HepG2 (cell line): ENCODE measurements at regions not wholly inside any gene's neighbourhood (a gene's known extent, or its start where the extent isn't known, plus 50 kb on each side); places are given as distances from the start of the nearest gene placed in this dataset.
"Not testable (repeated sequence)": the region's sequence is repeated elsewhere in the genome, so short reads cannot be mapped to it uniquely, and the experiment has no call there.

ENCODE experiments used
- ATAC-seq: fragments of 200-7000 bp; cut with Tn5 transposase; 3 replicates; pipeline ENCODE4 v1.9.1; 2020; ENCODE audit warnings: mild to moderate bottlenecking, moderate library complexity
- BruUV-seq: library from RNA; stranded (reverse); fragments of 400-500 nt; replicated peaks from 2 replicates; lab custom pipeline; 2021; lab: Mats Ljungman, UMichigan
- CTCF ChIA-PET: fragments of 300-600 bp; formaldehyde crosslinking; extraction: SDS; loops from one replicate; lab custom pipeline; 2021; ENCODE audit warnings: low total read pairs, inconsistent platforms, low intra/inter-chr PET ratio; lab: Yijun Ruan, JAX
- POLR2A ChIA-PET: fragments of 350-600 bp; sonication (Branson Sonifier 250); formaldehyde crosslinking; loops from one replicate; lab custom pipeline; 2020; ENCODE audit warnings: antibody characterized with exemption, inconsistent platforms; lab: Yijun Ruan, JAX
- DNase-seq: peaks from one replicate; pipeline ENCODE4 v3.0.0-alpha.2; 2015; ENCODE audit warnings: low spot score
- FAIRE-seq: peaks from 3 replicates; lab custom pipeline; 2011; peaks lifted over from hg19 to GRCh38; lab: Jason Lieb, UNC
- H2AFZ ChIP-seq: one replicate; pipeline ENCODE4 v1.6.1; 2011; ENCODE audit warnings: low read length, inconsistent platforms
- H3K27ac ChIP-seq: fragments of 300-600 bp; 3 replicates; pipeline ENCODE4 v1.8.0; 2011; ENCODE audit warnings: mixed run types, mild to moderate bottlenecking, mixed read lengths, low read length, inconsistent platforms; ENCODE audit not compliant: insufficient read depth; ENCODE audit errors: extremely low read length
- H3K27me3 ChIP-seq, 2 experiments: fragments of 200-600 bp in 1 of 2; 2 replicates in 1 of 2; 3 replicates in 1 of 2; pipeline versions ENCODE4 v1.6.0 to v1.8.0; 2011; ENCODE audit warnings: low read length in 2 of 2, mild to moderate bottlenecking in 2 of 2, moderate library complexity in 2 of 2, inconsistent platforms in 1 of 2; ENCODE audit not compliant: insufficient read depth in 2 of 2, control insufficient read depth in 1 of 2
- H3K36me3 ChIP-seq, 2 experiments: fragments of 200-600 bp in 1 of 2; replicated peaks in 1 of 2; 2 replicates in 1 of 2; 3 replicates in 1 of 2; pipeline versions ENCODE4 v1.5.1 to v1.8.0; 2011; ENCODE audit warnings: low read length in 2 of 2, inconsistent platforms in 1 of 2; ENCODE audit not compliant: insufficient read depth in 2 of 2, control insufficient read depth in 1 of 2
- H3K4me1 ChIP-seq: 2 replicates; pipeline ENCODE4 v1.5.1; 2012; ENCODE audit warnings: low read length, inconsistent platforms; ENCODE audit not compliant: insufficient read depth
- H3K4me2 ChIP-seq: 2 replicates; pipeline ENCODE4 v1.6.0; 2011; ENCODE audit warnings: low read depth, low read length, inconsistent platforms
- H3K4me3 ChIP-seq, 3 experiments: fragments of 200-600 bp in 1 of 3; sonication (generic), shearing (Covaris generic) in 1 of 3; replicated peaks in 1 of 3; 2 replicates each; pipeline ENCODE4 v1.5.1; 2011 to 2016; ENCODE audit warnings: low read length in 3 of 3, inconsistent platforms in 2 of 3, low read depth in 2 of 3, mild to moderate bottlenecking in 2 of 3, control low read depth in 1 of 3, mixed read lengths in 1 of 3; ENCODE audit not compliant: insufficient read depth in 1 of 3
- H3K79me2 ChIP-seq: one replicate; pipeline ENCODE4 v1.6.1; 2011; ENCODE audit warnings: low read length, inconsistent platforms; ENCODE audit not compliant: insufficient read depth
- H3K9ac ChIP-seq: 2 replicates; pipeline ENCODE4 v1.6.0; 2011; ENCODE audit warnings: mild to moderate bottlenecking, low read depth, low read length, inconsistent platforms; ENCODE audit not compliant: insufficient read depth
- H3K9me3 ChIP-seq: 2 replicates; pipeline ENCODE4 v1.5.1; 2012; ENCODE audit warnings: mild to moderate bottlenecking, low read length
- H4K20me1 ChIP-seq: 2 replicates; pipeline ENCODE4 v1.6.0; 2011; ENCODE audit warnings: inconsistent platforms, mild to moderate bottlenecking, low read length, moderate library complexity; ENCODE audit not compliant: insufficient read depth
- FOXM1 ChIP-seq: sonication (generic); formaldehyde crosslinking; IDR thresholded peaks from 2 replicates; pipeline ENCODE4 v1.5.0; 2020; ENCODE audit warnings: missing genetic modification reagents
- NPAS2 ChIP-seq: sonication (generic); formaldehyde crosslinking; IDR thresholded peaks from 2 replicates; pipeline ENCODE4 v1.8.0; 2022; ENCODE audit warnings: mild to moderate bottlenecking, missing genetic modification reagents, borderline replicate concordance
- WGBS: methylation state at CpG from one replicate; pipeline ENCODE4 v1.1.6; 2017; ENCODE audit warnings: low lambda C conversion rate; 5-methylcytosine and 5-hydroxymethylcytosine counted together
- in situ Hi-C: cut with HindIII; loops from 2 replicates; pipeline ENCODE4 v1.10.0; 2017; ENCODE audit warnings: low pct_unique_long_range_greater_than_20kb; ENCODE audit not compliant: extremely low pct_ligation_motif_present
- intact Hi-C: fragments of 100-400 bp; cut with micrococcal nuclease; formaldehyde crosslinking; loops from one replicate; pipeline ENCODE4 v1.10.0; 2022; ENCODE audit not compliant: unreplicated experiment

DNA sequence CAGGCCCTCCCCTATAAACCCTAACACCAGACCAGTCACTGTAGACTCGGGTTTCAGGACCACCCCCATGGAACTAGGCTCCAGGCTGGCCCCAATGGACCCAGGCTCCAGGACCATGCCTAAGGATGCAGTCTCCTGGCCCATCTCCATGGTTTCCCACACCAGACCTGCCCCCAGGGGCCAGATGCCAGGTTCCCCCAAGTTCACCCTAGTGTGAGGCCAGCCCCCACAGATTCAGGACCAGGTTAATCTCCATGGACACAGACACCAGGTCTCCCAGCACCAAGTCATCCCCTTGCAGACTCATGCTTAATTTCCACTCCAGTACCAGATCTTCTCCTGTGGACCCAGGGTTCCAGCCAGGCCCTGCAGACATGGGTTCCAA lies 103.8 kb upstream of the LANCL2 start:
- no peaks in the 10 kb centered on the region for H3K4me1 ChIP-seq
- no peaks in the 10 kb centered on the region for H4K20me1 ChIP-seq
- H3K4me2 ChIP-seq, result no peak overlapping the region
- no peak for DNase-seq
- in situ Hi-C loops (no loop called here), intact Hi-C loops (no loop called here)
- no peak for ATAC-seq
- H3K4me3 ChIP-seq, result no peak overlapping the region
- CTCF ChIA-PET, result no interaction called here
- no peak overlapping the region for H3K9ac ChIP-seq
- H2AFZ ChIP-seq, result no peak overlapping the region
- H3K27me3 ChIP-seq, result peaks cover 0 to 5% of the 10 kb centered on the region in 2 experiments; a peak in 1 of 5 replicates
- no peak for FAIRE-seq
- no peaks in the 10 kb centered on the region for H3K36me3 ChIP-seq
- no peak for TF ChIP-seq FOXM1
- TF ChIP-seq NPAS2 (CRISPR knock-in tag), result no peak
- H3K9me3 ChIP-seq, result no peaks in the 10 kb centered on the region
- 0% methylated on average over 1 of the region's 1 CpG for WGBS
- no peaks in the 10 kb centered on the region for H3K79me2 ChIP-seq
- H3K27ac ChIP-seq, result no peak overlapping the region
- POLR2A ChIA-PET, result no interaction called here
- BruUV-seq, result no TSS peak

GRCh38 chr7:55265328-55265727 lies 99.8 kb upstream of the LANCL2 start:
- H2AFZ ChIP-seq, intact Hi-C loops, H3K4me3 ChIP-seq, H3K79me2 ChIP-seq, ATAC-seq, H4K20me1 ChIP-seq, DNase-seq, CTCF ChIA-PET, H3K9me3 ChIP-seq, BruUV-seq, POLR2A ChIA-PET, H3K4me2 ChIP-seq, H3K4me1 ChIP-seq, H3K36me3 ChIP-seq, H3K27ac ChIP-seq, H3K9ac ChIP-seq, FAIRE-seq, in situ Hi-C loops: not testable (repeated sequence)
- H3K27me3 ChIP-seq, result peaks cover 2 to 21% of the 10 kb centered on the region in 2 experiments; a peak in 3 of 5 replicates
- 58% methylated on average over 8 of the region's 8 CpGs for WGBS
